Pancreas (tissue), 10 donors: ENCODE measurements at regions not wholly inside any gene's neighbourhood (a gene's known extent, or its start where the extent isn't known, plus 50 kb on each side); places are given as distances from the start of the nearest gene placed in this dataset.

Source experiments
- ATAC-seq, 4 donors: fragments of 200-7000 bp; cut with Tn5 transposase; one replicate each; pipeline versions ENCODE4 v1.8.0 to v1.9.1; 2020; ENCODE audit warnings: mild to moderate bottlenecking in 4 of 4, moderate library complexity in 4 of 4
- DNase-seq, 6 donors: peaks; one replicate each; pipeline ENCODE4 v3.0.0-alpha.2; 2020
- FAIRE-seq: peaks from 2 replicates; lab custom pipeline; 2012; peaks lifted over from hg19 to GRCh38; lab: Jason Lieb, UNC
- H3K27ac ChIP-seq, 4 donors: fragments of 200-600 bp; sonication (generic); 1 replicate in 3 of 4; 2 replicates in 1 of 4; pipeline versions ENCODE4 v1.5.0 to v1.8.0; 2020
- H3K27me3 ChIP-seq, 4 donors: fragments of 200-600 bp; one replicate each; pipeline ENCODE4 v1.8.0; 2021
- H3K36me3 ChIP-seq, 3 donors: fragments of 200-600 bp; sonication (generic) in 1 of 3; one replicate each; pipeline versions ENCODE4 v1.5.0 to v1.8.0; 2020 to 2021
- H3K4me1 ChIP-seq, 3 donors: fragments of 200-600 bp; one replicate each; pipeline ENCODE4 v1.8.0; 2021
- H3K4me3 ChIP-seq, 4 donors: fragments of 200-600 bp; sonication (generic) in 2 of 4; one replicate each; pipeline versions ENCODE4 v1.5.0 to v1.8.0; 2020 to 2021
- H3K9me3 ChIP-seq, 4 donors: fragments of 200-600 bp; one replicate each; pipeline ENCODE4 v1.8.0; 2021
- CTCF ChIP-seq, 4 donors: fragments of 200-600 bp; sonication (generic) in 3 of 4; IDR thresholded peaks; one replicate each; pipeline versions ENCODE4 v1.5.0 to v1.8.0; 2021; ENCODE audit warnings: antibody characterized with exemption in 4 of 4
- WGBS, 2 donors: extraction: QIAGEN DNeasy Blood & Tissue Kit; methylation state at CpG; one replicate each; pipeline ENCODE4 v1.1.7; 2013; 5-methylcytosine and 5-hydroxymethylcytosine counted together
- intact Hi-C, 3 donors: fragments of 100-400 bp; cut with DNase I; formaldehyde crosslinking; loops; one replicate each; pipeline versions ENCODE4 v1.11.1 to v1.14.2; 2022
- donor health status: healthy with polysubstance abuse.
- donor health status: DM: no; HTN: no; CAD: no; lungs with moderate emphysema.
- donor health status: DM: no; HTN: no; CAD: no.
- donor health status: control.
- donor health status: control.
- donor health status: Bipolar disorder and iron deficiency.
- donor health status: DM: yes; HTN: yes; CAD: no.
- donor health status: DM: no; HTN: no; CAD: no.
- donor health status: DM: no; HTN: no; CAD: no.
- donor health status: DM: yes; HTN: yes; CAD: no.

- peak in 1 of 6 donors; percentile 24 for DNase-seq
- Histone ChIP-seq H3K27ac (no peak overlapping the region), H3K4me1 (no peaks in the 10 kb centered on the region), H3K4me3 (no peak overlapping the region), H3K9me3 (no peaks in the 10 kb centered on the region), H3K36me3 (no peaks in the 10 kb centered on the region), H3K27me3 (no peaks in the 10 kb centered on the region)
- ATAC-seq: no peak
- intact Hi-C loops: no loop called here
- TF ChIP-seq CTCF (IDR thresholded peaks at IDR 0.05): no peak
- no peak for FAIRE-seq
- 82 to 84% methylated on average over 1 of the region's 1 CpG for WGBS, 2 donors
Measured at GRCh38 chr15:72907733-72908132, 124.2 kb upstream of the ADPGK start.

- DNase-seq (no peak), FAIRE-seq (no peak), ATAC-seq (no peak)
- Histone ChIP-seq H3K36me3 (no peaks in the 10 kb centered on the region), H3K9me3 (no peaks in the 10 kb centered on the region), H3K4me3 (no peak overlapping the region), H3K27ac (no peak overlapping the region), H3K4me1 (no peaks in the 10 kb centered on the region), H3K27me3 (no peaks in the 10 kb centered on the region)
- intact Hi-C loops: no loop called here
- WGBS, 2 donors: 67 to 71% methylated on average over 5 of the region's 5 CpGs
- TF ChIP-seq CTCF (IDR thresholded peaks at IDR 0.05): no peak
Measured at GRCh38 chr15:72902919-72903260, 119.3 kb upstream of the ADPGK start.

- no peak for TF ChIP-seq CTCF (IDR thresholded peaks at IDR 0.05)
- Histone ChIP-seq H3K4me3 (no peak overlapping the region), H3K9me3 (no peaks in the 10 kb centered on the region), H3K36me3 (no peaks in the 10 kb centered on the region), H3K4me1 (no peaks in the 10 kb centered on the region), H3K27ac (no peak overlapping the region), H3K27me3 (no peaks in the 10 kb centered on the region)
- peak; percentile 60 to 78 (median 68) for ATAC-seq
- DNase-seq: peak in 3 of 6 donors; percentile 16 to 37 (median 28)
- FAIRE-seq: no peak
- intact Hi-C loops: no loop called here
- WGBS, 2 donors: 21 to 29% methylated on average over 15 of the region's 15 CpGs
Measured at GRCh38 chr15:72902245-72902918, 118.8 kb upstream of the ADPGK start.

GRCh38 chr15:72892986-72893385 lies 109.4 kb upstream of the ADPGK start:
- no peak for TF ChIP-seq CTCF (IDR thresholded peaks at IDR 0.05)
- Histone ChIP-seq H3K27ac (no peak overlapping the region), H3K4me1 (no peaks in the 10 kb centered on the region), H3K9me3 (no peaks in the 10 kb centered on the region), H3K36me3 (no peaks in the 10 kb centered on the region), H3K27me3 (no peaks in the 10 kb centered on the region), H3K4me3 (no peak overlapping the region)
- intact Hi-C loops: no loop called here
- WGBS, 2 donors: 81 to 85% methylated on average over 2 of the region's 2 CpGs
- DNase-seq (no peak), ATAC-seq (no peak), FAIRE-seq (no peak)

GRCh38 chr15:72890043-72890442 lies 106.5 kb upstream of the ADPGK start:
- DNase-seq (no peak), ATAC-seq (no peak), FAIRE-seq (no peak)
- no peaks in the 10 kb centered on the region for H3K36me3 ChIP-seq
- H3K4me3 ChIP-seq: no peak overlapping the region
- no peaks in the 10 kb centered on the region for H3K9me3 ChIP-seq
- 54 to 70% methylated on average over 12 of the region's 12 CpGs for WGBS, 2 donors
- no peak overlapping the region for H3K27ac ChIP-seq
- intact Hi-C loops: no loop called here
- no peaks in the 10 kb centered on the region for H3K4me1 ChIP-seq
- no peak for TF ChIP-seq CTCF (IDR thresholded peaks at IDR 0.05)
- H3K27me3 ChIP-seq: no peaks in the 10 kb centered on the region
